ENCODE measurements at regions not wholly inside any gene's neighbourhood (a gene's known extent, or its start where the extent isn't known, plus 50 kb on each side); places are given as distances from the start of the nearest gene placed in this dataset.

DNA sequence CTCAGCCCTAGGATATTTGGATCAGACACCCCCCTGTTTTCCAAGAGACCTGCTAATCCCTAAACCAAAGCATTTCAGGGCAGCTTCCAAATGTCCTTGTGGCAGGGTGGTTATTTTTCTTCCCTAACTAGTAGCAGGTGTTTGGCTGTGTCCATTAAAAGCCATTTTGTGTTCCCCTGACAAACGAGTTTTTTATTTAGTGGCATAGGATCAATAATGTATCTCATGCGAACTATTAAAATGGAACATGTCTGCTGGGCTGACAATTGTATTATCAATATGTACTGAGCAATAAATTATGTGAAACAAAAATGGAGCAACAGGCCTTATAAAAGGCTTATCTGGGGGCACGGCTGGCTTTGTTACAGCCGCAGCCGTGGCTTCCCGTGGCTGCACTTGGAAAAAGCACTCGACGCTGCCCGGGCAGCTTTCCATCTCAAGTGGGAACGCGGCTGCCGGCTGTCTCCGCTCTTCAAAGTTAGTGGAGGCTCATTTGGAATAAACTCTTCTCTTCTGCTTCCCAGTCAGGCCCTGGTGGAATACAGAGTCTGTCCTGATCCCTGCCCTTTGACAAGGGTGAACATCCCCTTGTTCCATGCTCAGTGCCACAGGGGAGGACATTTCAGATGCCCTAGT is 554.3 kb downstream of the TYW1 start:
- H3K27me3 Mint-ChIP-seq, result peaks cover 19% of the 10 kb centered on the region
- no peak overlapping the region for H3K4me3 Mint-ChIP-seq
- TF ChIP-seq CTCF (conservative IDR thresholded peaks at IDR 0.05), result no peak
- H3K27ac Mint-ChIP-seq, result no peak overlapping the region
- no peak for DNase-seq (ENCODE audit: extremely low spot score, unreplicated experiment)
- H3K9me3 Mint-ChIP-seq, result no peaks in the 10 kb centered on the region
- peaks cover 19% of the 10 kb centered on the region for H3K4me1 Mint-ChIP-seq (ENCODE audit: unreplicated experiment)
- H3K36me3 Mint-ChIP-seq, result no peaks in the 10 kb centered on the region

DNA sequence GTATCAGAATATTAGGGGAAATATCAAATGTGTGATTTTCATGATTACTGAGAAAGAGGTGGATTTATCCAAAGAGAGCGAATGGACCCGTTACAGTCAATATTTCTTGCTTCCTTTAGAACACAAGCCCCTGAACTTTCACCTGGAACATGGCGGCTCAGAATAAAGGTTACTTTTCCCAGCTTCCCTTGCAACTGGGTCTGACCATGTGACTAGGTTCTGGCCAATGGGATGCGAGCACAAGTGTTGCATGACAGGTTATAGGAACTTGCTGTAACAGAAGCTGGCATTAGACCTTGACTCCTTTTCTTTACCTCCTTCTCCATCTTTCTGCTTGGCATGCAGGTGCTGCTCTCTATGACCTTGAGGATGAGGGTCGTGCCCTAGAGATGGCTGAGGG is 556.1 kb downstream of the TYW1 start:
- Mint-ChIP-seq H3K27ac (no peak overlapping the region), H3K4me3 (no peak overlapping the region), H3K27me3 (peaks cover 24% of the 10 kb centered on the region), H3K9me3 (no peaks in the 10 kb centered on the region), H3K4me1 (ENCODE audit: unreplicated experiment) (peaks cover 12% of the 10 kb centered on the region), H3K36me3 (no peaks in the 10 kb centered on the region)
- DNase-seq (ENCODE audit: extremely low spot score, unreplicated experiment), result no peak
- no peak for TF ChIP-seq CTCF (conservative IDR thresholded peaks at IDR 0.05)

DNA sequence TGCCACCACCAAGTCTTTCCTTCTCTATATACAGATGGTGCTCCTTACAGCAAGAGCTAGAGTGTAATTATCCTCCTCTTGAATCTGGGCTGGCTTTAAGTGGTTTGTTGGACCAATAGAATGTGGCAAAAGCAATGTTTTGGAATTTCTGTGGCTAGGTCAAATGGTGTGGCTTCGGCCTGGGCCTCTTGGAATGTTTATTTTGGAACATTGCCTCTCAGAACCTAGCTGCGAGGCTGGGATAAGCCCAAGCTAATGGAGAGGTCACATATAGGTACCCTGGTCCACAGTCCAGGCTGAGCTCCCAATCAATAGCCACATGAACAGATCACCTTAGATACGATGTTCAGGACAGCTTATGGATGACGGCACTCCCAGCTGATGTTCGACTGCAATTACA is 556.7 kb downstream of the TYW1 start:
- DNase-seq (ENCODE audit: extremely low spot score, unreplicated experiment), result no peak
- H3K4me1 Mint-ChIP-seq (ENCODE audit: unreplicated experiment), result peaks cover 12% of the 10 kb centered on the region
- H3K9me3 Mint-ChIP-seq, result no peaks in the 10 kb centered on the region
- H3K4me3 Mint-ChIP-seq, result no peak overlapping the region
- no peak for TF ChIP-seq CTCF (conservative IDR thresholded peaks at IDR 0.05)
- peaks cover 25% of the 10 kb centered on the region for H3K27me3 Mint-ChIP-seq
- H3K27ac Mint-ChIP-seq, result no peak overlapping the region
- H3K36me3 Mint-ChIP-seq, result no peaks in the 10 kb centered on the region

- no peak for TF ChIP-seq CTCF (conservative IDR thresholded peaks at IDR 0.05)
- no peak for DNase-seq (ENCODE audit: extremely low spot score, unreplicated experiment)
- no peak overlapping the region for H3K27ac Mint-ChIP-seq
- H3K4me3 Mint-ChIP-seq, result no peak overlapping the region
- peaks cover 32% of the 10 kb centered on the region for H3K27me3 Mint-ChIP-seq
- no peaks in the 10 kb centered on the region for H3K36me3 Mint-ChIP-seq
- H3K4me1 Mint-ChIP-seq (ENCODE audit: unreplicated experiment), result peaks cover 12% of the 10 kb centered on the region
- peaks cover 4% of the 10 kb centered on the region for H3K9me3 Mint-ChIP-seq
These were observed 558.4 kb downstream of the TYW1 start for GRCh38 chr7:67554986-67555385.

- Mint-ChIP-seq H3K27ac (no peak overlapping the region), H3K4me3 (no peak overlapping the region), H3K9me3 (peaks cover 7% of the 10 kb centered on the region), H3K4me1 (ENCODE audit: unreplicated experiment) (no peaks in the 10 kb centered on the region), H3K27me3 (peaks cover 16% of the 10 kb centered on the region), H3K36me3 (no peaks in the 10 kb centered on the region)
- no peak for DNase-seq (ENCODE audit: extremely low spot score, unreplicated experiment)
- no peak for TF ChIP-seq CTCF (conservative IDR thresholded peaks at IDR 0.05)
These were observed 568.3 kb downstream of the TYW1 start for GRCh38 chr7:67564959-67565358.

- H3K9me3 Mint-ChIP-seq, result peaks cover 6% of the 10 kb centered on the region
- H3K4me1 Mint-ChIP-seq (ENCODE audit: unreplicated experiment), result no peaks in the 10 kb centered on the region
- H3K4me3 Mint-ChIP-seq, result no peak overlapping the region
- no peak for TF ChIP-seq CTCF (conservative IDR thresholded peaks at IDR 0.05)
- no peaks in the 10 kb centered on the region for H3K36me3 Mint-ChIP-seq
- H3K27me3 Mint-ChIP-seq, result peaks cover 14% of the 10 kb centered on the region
- DNase-seq (ENCODE audit: extremely low spot score, unreplicated experiment), result no peak
- H3K27ac Mint-ChIP-seq, result no peak overlapping the region
These were observed 569.5 kb downstream of the TYW1 start for GRCh38 chr7:67566101-67566500.

All from type B pancreatic cell (in vitro differentiated cells).